GM21367 (cell line): ENCODE measurements at regions not wholly inside any gene's neighbourhood (a gene's known extent, or its start where the extent isn't known, plus 50 kb on each side); places are given as distances from the start of the nearest gene placed in this dataset.

Source experiments
- ATAC-seq: cut with Tn5 transposase; IDR thresholded peaks from one replicate; pipeline ENCODE4 v1.9.1; 2021; ENCODE audit not compliant: unreplicated experiment

DNA sequence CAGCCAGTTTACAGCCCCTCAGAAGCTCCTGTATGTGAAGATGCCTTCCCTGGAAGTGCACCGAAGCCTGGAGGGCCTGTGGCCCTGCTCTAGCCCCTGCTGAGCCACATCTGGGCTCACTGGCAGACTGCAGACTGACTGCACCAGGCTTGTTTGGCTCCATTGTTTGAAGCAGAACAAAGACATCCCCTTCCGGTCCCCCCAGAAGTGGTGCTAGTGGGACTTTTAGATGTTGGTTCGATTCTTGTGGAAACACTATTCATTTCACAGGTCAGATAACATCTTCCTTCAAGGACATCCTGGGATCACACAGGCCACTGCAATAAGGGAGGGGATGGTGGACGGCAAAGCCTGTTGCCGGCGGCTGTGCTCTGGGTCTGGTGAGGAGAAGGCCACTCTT is 57.8 kb upstream of the CBLN2 start:
- no peak for ATAC-seq

DNA sequence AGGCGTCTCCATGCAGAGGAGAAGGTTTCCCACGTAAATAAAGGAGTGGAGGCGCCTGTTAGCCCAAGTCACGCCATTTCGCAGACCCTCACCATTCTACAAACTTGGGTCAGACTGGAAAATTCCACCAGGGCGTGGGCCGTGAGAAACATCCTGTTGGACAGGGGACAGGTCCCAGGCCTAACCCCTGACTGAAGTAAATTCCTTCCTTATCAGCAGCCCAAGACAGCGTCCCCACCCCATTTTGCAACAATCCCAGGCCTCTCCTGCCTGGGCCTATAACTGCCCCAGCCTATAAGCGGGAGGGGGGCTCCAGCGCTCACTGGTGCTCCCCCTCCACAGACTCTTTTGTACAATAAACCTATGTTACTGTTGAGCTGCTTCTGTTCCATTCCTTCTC is 57.3 kb upstream of the CBLN2 start:
- no peak for ATAC-seq
